Dendritic cell treated with granulocyte-macrophage colony-stimulating factor and Interleukin-4, amounts not matched to agents 40 ng/mL and 50 ng/mL, for 4 days (primary cell): ENCODE measurements at regions not wholly inside any gene's neighbourhood (a gene's known extent, or its start where the extent isn't known, plus 50 kb on each side); places are given as distances from the start of the nearest gene placed in this dataset.
"Not testable (repeated sequence)": the region's sequence is repeated elsewhere in the genome, so short reads cannot be mapped to it uniquely, and the experiment has no call there.

Source experiments
- H3K27ac Mint-ChIP-seq: one replicate; pipeline ENCODE4 v1.8.0; 2022; ENCODE audit warnings: mild to moderate bottlenecking, mixed read lengths
- H3K27me3 Mint-ChIP-seq: one replicate; pipeline ENCODE4 v1.8.0; 2022; ENCODE audit warnings: mild to moderate bottlenecking, mixed read lengths
- H3K36me3 Mint-ChIP-seq: one replicate; pipeline ENCODE4 v1.8.0; 2022; ENCODE audit warnings: low read depth, mixed read lengths
- H3K4me1 Mint-ChIP-seq: one replicate; pipeline ENCODE4 v1.8.0; 2022; ENCODE audit warnings: low read depth, mixed read lengths
- H3K4me3 Mint-ChIP-seq: one replicate; pipeline ENCODE4 v1.8.0; 2022; ENCODE audit warnings: mild to moderate bottlenecking, moderate library complexity, mixed read lengths
- H3K9me3 Mint-ChIP-seq: one replicate; pipeline ENCODE4 v1.8.0; 2022; ENCODE audit warnings: mixed read lengths
- intact Hi-C: fragments of 100-400 bp; cut with micrococcal nuclease; formaldehyde crosslinking; loops from one replicate; pipeline ENCODE4 v1.15.0; 2022

- H3K27me3 Mint-ChIP-seq, H3K4me1 Mint-ChIP-seq, H3K9me3 Mint-ChIP-seq, intact Hi-C loops, H3K4me3 Mint-ChIP-seq, H3K27ac Mint-ChIP-seq, H3K36me3 Mint-ChIP-seq: not testable (repeated sequence)
These were observed 309.5 kb upstream of the ZNF337 start for GRCh38 chr20:26006164-26006563.

GRCh38 chr20:26003959-26004358, 307.3 kb upstream of the ZNF337 start:
- H3K9me3 Mint-ChIP-seq, H3K4me3 Mint-ChIP-seq, H3K4me1 Mint-ChIP-seq, H3K36me3 Mint-ChIP-seq, H3K27ac Mint-ChIP-seq, intact Hi-C loops, H3K27me3 Mint-ChIP-seq: not testable (repeated sequence)

- H3K27me3 Mint-ChIP-seq, H3K4me1 Mint-ChIP-seq, H3K4me3 Mint-ChIP-seq, H3K36me3 Mint-ChIP-seq, H3K27ac Mint-ChIP-seq, H3K9me3 Mint-ChIP-seq, intact Hi-C loops: not testable (repeated sequence)
These were observed 300.9 kb upstream of the ZNF337 start for GRCh38 chr20:25997367-25998038.

- Mint-ChIP-seq H3K4me3 (no peak overlapping the region), H3K4me1 (peaks cover 1% of the 10 kb centered on the region), H3K9me3 (no peaks in the 10 kb centered on the region), H3K27me3 (peaks cover 6% of the 10 kb centered on the region), H3K27ac (no peak overlapping the region), H3K36me3 (no peaks in the 10 kb centered on the region)
- intact Hi-C loops: no loop called here
These were observed 295.5 kb upstream of the ZNF337 start for GRCh38 chr20:25992146-25992545.

GRCh38 chr20:25991756-25992130, 295.1 kb upstream of the ZNF337 start:
- H3K4me1 Mint-ChIP-seq: peaks cover 5% of the 10 kb centered on the region

GRCh38 chr20:25991051-25991755, 294.6 kb upstream of the ZNF337 start:
- Mint-ChIP-seq H3K27me3 (peaks cover 10% of the 10 kb centered on the region), H3K4me1 (peaks cover 5% of the 10 kb centered on the region), H3K36me3 (no peaks in the 10 kb centered on the region), H3K27ac (no peak overlapping the region), H3K4me3 (no peak overlapping the region), H3K9me3 (no peaks in the 10 kb centered on the region)
- intact Hi-C loops: no loop called here

More at GRCh38 chr20:25991756-25992130, 295.1 kb upstream of the ZNF337 start:
- Mint-ChIP-seq H3K27ac (no peak overlapping the region), H3K36me3 (no peaks in the 10 kb centered on the region), H3K9me3 (no peaks in the 10 kb centered on the region), H3K27me3 (peaks cover 6% of the 10 kb centered on the region), H3K4me3 (no peak overlapping the region)
- intact Hi-C loops: no loop called here

GRCh38 chr20:25989686-25990085, 293.0 kb upstream of the ZNF337 start:
- H3K27ac Mint-ChIP-seq, H3K9me3 Mint-ChIP-seq, H3K4me1 Mint-ChIP-seq, H3K36me3 Mint-ChIP-seq, H3K4me3 Mint-ChIP-seq, intact Hi-C loops: not testable (repeated sequence)
- H3K27me3 Mint-ChIP-seq: peaks cover 13% of the 10 kb centered on the region

GRCh38 chr20:25989196-25989595, 292.5 kb upstream of the ZNF337 start:
- peaks cover 13% of the 10 kb centered on the region for H3K27me3 Mint-ChIP-seq
- H3K4me1 Mint-ChIP-seq: peaks cover 5% of the 10 kb centered on the region
- H3K27ac Mint-ChIP-seq: no peak overlapping the region
- H3K36me3 Mint-ChIP-seq: no peaks in the 10 kb centered on the region
- intact Hi-C loops: no loop called here
- no peak overlapping the region for H3K4me3 Mint-ChIP-seq
- peaks cover 9% of the 10 kb centered on the region for H3K9me3 Mint-ChIP-seq

GRCh38 chr20:25987928-25988560, 291.4 kb upstream of the ZNF337 start:
- H3K4me3 Mint-ChIP-seq, H3K27ac Mint-ChIP-seq, intact Hi-C loops, H3K36me3 Mint-ChIP-seq, H3K9me3 Mint-ChIP-seq, H3K4me1 Mint-ChIP-seq: not testable (repeated sequence)
- H3K27me3 Mint-ChIP-seq: peaks cover 12% of the 10 kb centered on the region

GRCh38 chr20:25987073-25987927, 290.6 kb upstream of the ZNF337 start:
- peaks cover 5% of the 10 kb centered on the region for H3K4me1 Mint-ChIP-seq
- H3K4me3 Mint-ChIP-seq: peak overlapping the region; percentile 7
- intact Hi-C loops: no loop called here
- no peak overlapping the region for H3K27ac Mint-ChIP-seq
- peaks cover 12% of the 10 kb centered on the region for H3K27me3 Mint-ChIP-seq
- peaks cover 9% of the 10 kb centered on the region for H3K9me3 Mint-ChIP-seq
- H3K36me3 Mint-ChIP-seq: no peaks in the 10 kb centered on the region

GRCh38 chr20:25985597-25985996, 288.9 kb upstream of the ZNF337 start:
- intact Hi-C loops: no loop called here
- Mint-ChIP-seq H3K27ac (no peak overlapping the region), H3K4me3 (no peak overlapping the region), H3K4me1 (peaks cover 5% of the 10 kb centered on the region), H3K36me3 (no peaks in the 10 kb centered on the region), H3K27me3 (peaks cover 12% of the 10 kb centered on the region), H3K9me3 (peaks cover 9% of the 10 kb centered on the region)

GRCh38 chr20:25984933-25985332, 288.3 kb upstream of the ZNF337 start:
- no peak overlapping the region for H3K27ac Mint-ChIP-seq
- intact Hi-C loops: no loop called here
- H3K4me3 Mint-ChIP-seq: no peak overlapping the region
- peaks cover 9% of the 10 kb centered on the region for H3K9me3 Mint-ChIP-seq
- no peaks in the 10 kb centered on the region for H3K36me3 Mint-ChIP-seq
- peaks cover 5% of the 10 kb centered on the region for H3K4me1 Mint-ChIP-seq
- H3K27me3 Mint-ChIP-seq: peaks cover 12% of the 10 kb centered on the region

- H3K4me3 Mint-ChIP-seq, intact Hi-C loops, H3K4me1 Mint-ChIP-seq: not testable (repeated sequence)
These were observed 286.0 kb upstream of the ZNF337 start for GRCh38 chr20:25982701-25983100.

More at GRCh38 chr20:25982701-25983100, 286.0 kb upstream of the ZNF337 start:
- not testable (repeated sequence) for H3K27ac Mint-ChIP-seq, H3K36me3 Mint-ChIP-seq, H3K27me3 Mint-ChIP-seq
- peaks cover 18% of the 10 kb centered on the region for H3K9me3 Mint-ChIP-seq
